Neural cell (in vitro differentiated cells): ENCODE measurements at regions not wholly inside any gene's neighbourhood (a gene's known extent, or its start where the extent isn't known, plus 50 kb on each side); places are given as distances from the start of the nearest gene placed in this dataset.

Source experiments
- EP300 ChIP-seq: fragments of 450-650 bp; conservative IDR thresholded peaks from 2 replicates; pipeline ENCODE4 v1.6.1; 2014; ENCODE audit warnings: antibody characterized with exemption, mild to moderate bottlenecking, moderate library complexity; ENCODE audit not compliant: poor library complexity, severe bottlenecking
- POLR2AphosphoS5 ChIP-seq: IDR thresholded peaks from 2 replicates; pipeline ENCODE4 v1.6.1; 2012
- TAF1 ChIP-seq: IDR thresholded peaks from 2 replicates; pipeline ENCODE4 v1.6.1; 2012; ENCODE audit warnings: low read depth

- no peak for TF ChIP-seq POLR2AphosphoS5
- no peak for TF ChIP-seq EP300
- TF ChIP-seq TAF1 = no peak
Observed at GRCh38 chr11:15841931-15842740, 514.2 kb downstream of the SOX6 start.
